ENCODE measurements at regions not wholly inside any gene's neighbourhood (a gene's known extent, or its start where the extent isn't known, plus 50 kb on each side); places are given as distances from the start of the nearest gene placed in this dataset.
A peak's percentile ranks its signal among the peaks of the same experiment; 100 is the strongest.
"Not testable (repeated sequence)": the region's sequence is repeated elsewhere in the genome, so short reads cannot be mapped to it uniquely, and the experiment has no call there.

DNA sequence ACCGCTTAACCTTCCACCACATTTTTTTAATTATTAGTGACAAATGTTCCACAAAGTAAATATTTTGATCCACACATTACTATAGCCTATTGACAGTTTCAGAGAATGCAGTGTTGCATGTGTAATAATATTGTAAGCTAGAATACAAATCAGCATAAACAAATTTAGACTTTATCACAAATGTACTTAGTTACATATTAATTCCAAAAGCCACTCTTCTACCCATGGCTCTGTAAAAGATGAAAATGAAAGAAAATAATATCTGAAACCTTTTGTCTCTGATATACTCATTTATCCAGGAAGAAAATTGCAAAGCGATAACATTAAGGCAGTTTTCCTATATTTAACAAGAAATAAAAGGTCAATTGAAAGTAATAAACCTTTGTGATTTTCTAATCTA, 954.0 kb upstream of the MAN1A1 start:
- Mint-ChIP-seq H3K36me3 (no peaks in the 10 kb centered on the region), H3K27ac (no peak overlapping the region), H3K9me3 (no peaks in the 10 kb centered on the region), H3K4me3 (no peak overlapping the region), H3K4me1 (no peaks in the 10 kb centered on the region), H3K27me3 (no peaks in the 10 kb centered on the region)

DNA sequence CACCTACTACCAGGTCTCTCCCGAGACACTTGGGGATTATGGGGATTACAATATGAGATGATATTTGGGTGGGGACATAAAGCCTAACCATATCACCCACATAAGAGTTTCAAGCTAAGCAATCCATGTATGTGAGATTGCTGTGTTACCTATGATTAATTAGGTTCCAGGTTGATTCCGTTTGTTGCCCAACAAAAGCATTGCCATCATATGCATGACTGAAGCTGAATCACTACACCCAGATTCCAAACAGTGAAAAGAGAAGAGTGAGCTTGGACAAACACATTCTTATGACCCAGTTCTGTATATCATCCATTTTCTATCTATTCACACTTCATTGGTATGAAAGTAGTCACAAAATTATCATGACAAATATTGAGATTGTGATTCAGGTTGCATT, 952.5 kb upstream of the MAN1A1 start:
- Mint-ChIP-seq H3K9me3 (no peaks in the 10 kb centered on the region), H3K4me3 (no peak overlapping the region), H3K27me3 (no peaks in the 10 kb centered on the region), H3K36me3 (no peaks in the 10 kb centered on the region), H3K4me1 (no peaks in the 10 kb centered on the region), H3K27ac (no peak overlapping the region)

DNA sequence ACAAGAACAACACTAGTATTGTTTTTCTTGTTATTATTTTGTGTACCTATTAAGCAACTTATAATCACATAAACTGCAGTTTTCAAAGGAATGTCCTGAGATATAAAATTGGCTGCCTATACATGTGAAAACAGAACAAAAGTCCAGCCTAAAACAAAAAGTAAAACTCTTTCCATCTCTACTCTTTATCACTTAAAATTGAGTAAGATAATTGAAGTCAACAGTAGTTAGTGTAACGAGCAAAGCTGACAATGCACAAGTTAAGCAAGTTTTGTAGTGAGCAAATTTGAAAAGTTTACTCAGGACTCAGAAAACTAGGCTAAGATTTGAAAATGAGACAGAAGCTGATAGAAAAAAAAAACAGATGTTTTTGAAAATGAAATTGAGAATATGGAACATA, 941.4 kb upstream of the MAN1A1 start:
- no peak overlapping the region for H3K4me3 Mint-ChIP-seq
- H3K36me3 Mint-ChIP-seq, result peaks cover 3% of the 10 kb centered on the region
- H3K9me3 Mint-ChIP-seq, result peaks cover 1 to 4% (median 2%) of the 10 kb centered on the region in 3 donors
- H3K4me1 Mint-ChIP-seq, result peaks cover 0 to 2% (median 0%) of the 10 kb centered on the region in 3 donors
- H3K27ac Mint-ChIP-seq, result no peak overlapping the region
- no peaks in the 10 kb centered on the region for H3K27me3 Mint-ChIP-seq

DNA sequence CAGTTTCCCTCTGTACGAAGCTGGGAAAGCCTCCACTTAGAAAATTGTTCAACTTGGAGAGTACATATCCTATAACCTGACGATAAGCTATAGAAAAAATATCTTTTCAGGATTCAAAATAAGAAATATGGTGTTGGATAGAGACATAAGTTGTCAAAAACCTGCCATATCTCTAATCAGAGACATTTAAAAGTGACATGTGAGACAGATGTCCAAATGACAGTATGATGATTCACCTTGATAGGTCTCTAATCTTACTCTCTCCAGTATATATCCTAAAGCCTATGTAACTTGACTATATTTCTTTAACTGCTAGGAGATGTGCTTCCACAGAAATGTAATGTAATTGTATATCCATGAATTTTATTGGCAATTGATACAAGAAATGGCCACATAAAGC, 932.4 kb upstream of the MAN1A1 start:
- no peaks in the 10 kb centered on the region for H3K36me3 Mint-ChIP-seq
- no peak overlapping the region for H3K27ac Mint-ChIP-seq
- no peak overlapping the region for H3K4me3 Mint-ChIP-seq

DNA sequence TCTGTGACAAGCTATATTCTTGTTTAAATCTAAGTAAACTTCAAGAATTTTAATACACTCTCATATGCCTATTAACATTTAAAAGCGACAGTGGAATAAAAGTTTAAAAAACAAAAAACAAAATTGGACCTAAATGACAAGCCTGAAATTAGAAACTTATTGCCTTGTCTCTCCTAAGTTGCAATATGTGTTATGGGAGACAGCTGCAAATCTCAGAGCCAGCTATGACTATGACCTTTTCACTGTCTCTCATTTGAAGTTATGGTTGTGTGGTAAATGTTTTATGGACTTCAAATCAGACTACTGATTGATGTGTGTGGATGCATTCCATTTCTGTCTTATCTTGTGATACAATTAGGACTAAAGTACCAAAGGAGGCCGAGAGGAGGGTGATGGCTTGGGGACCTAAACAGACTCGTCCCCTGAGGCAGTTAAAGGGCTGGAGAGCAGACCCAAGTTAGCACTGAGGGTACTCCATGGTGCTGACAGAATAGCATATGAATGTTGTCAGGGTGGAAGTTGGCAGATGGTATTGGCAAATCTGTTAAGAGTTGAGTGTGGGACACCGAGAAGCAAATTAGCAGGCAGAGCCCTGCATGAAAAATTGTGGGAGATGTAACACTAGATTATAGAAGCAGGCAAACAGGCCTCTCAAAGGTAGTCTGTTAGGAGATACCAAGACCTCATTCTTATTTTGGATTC, 930.1 kb upstream of the MAN1A1 start:
- Mint-ChIP-seq H3K9me3 (no peaks in the 10 kb centered on the region), H3K27me3 (no peaks in the 10 kb centered on the region), H3K36me3 (no peaks in the 10 kb centered on the region), H3K4me3 (no peak overlapping the region), H3K4me1 (peaks cover under 1 to 5% (median 3%) of the 10 kb centered on the region in 3 donors), H3K27ac (no peak overlapping the region)

More for the DNA sequence above, 932.4 kb upstream of the MAN1A1 start:
- no peaks in the 10 kb centered on the region for H3K4me1 Mint-ChIP-seq
- no peaks in the 10 kb centered on the region for H3K9me3 Mint-ChIP-seq
- no peaks in the 10 kb centered on the region for H3K27me3 Mint-ChIP-seq

DNA sequence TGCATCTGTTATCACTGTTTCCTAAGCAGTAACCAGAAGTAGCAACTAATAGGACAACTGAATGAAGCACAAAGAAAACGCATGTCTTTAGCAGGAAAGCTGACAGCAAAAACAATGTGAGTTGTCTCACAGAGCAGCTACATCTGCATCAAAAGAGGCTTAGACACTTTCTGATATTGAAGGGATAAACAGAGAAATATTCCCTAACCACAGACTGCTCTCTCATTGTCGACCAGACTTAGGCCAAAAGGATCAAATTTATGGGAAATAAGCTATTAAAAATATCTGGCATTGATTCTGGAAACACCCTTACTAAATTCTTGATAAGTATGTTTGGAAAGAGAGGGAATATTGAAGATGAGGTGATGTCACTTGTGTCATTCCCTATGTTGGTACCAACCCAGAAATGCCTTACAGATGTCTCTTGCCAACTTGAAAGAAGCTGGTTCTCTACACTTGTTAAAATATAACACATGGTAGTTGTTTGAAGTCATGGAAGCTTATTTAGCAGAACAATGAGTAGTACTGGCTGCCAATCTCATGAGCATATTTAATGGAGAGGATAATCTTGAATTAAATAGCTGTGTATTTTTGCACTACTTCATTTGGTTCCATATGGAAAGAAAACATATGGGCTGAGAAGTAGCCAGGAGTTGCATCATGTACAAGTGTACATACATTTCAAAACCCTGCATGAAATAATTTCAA, 929.3 kb upstream of the MAN1A1 start:
- H3K36me3 Mint-ChIP-seq, result no peaks in the 10 kb centered on the region
- no peak overlapping the region for H3K27ac Mint-ChIP-seq
- H3K9me3 Mint-ChIP-seq, result no peaks in the 10 kb centered on the region
- H3K4me3 Mint-ChIP-seq, result no peak overlapping the region
- no peaks in the 10 kb centered on the region for H3K27me3 Mint-ChIP-seq
- peaks cover 5 to 7% (median 6%) of the 10 kb centered on the region in 3 donors for H3K4me1 Mint-ChIP-seq

DNA sequence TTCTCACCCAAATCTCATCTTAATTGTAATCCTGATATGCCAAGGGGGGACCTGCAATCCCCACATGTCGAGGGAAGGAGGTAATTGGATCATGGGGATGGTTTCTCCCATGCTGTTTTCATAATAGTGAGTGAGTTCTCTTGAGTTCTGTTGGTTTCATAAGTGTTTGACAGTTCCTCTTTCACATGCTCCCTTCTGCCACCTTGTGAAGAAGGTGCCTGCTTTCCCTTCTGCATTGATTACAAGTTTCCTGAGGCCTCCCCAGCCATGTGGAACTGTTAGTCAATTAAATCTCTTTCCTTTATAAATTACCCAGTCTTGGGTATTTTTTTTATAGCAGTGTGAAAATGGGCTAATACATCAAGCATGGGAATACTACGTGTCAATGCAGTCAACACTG, 925.0 kb upstream of the MAN1A1 start:
- Mint-ChIP-seq H3K4me1 (peaks cover 5 to 7% (median 6%) of the 10 kb centered on the region in 3 donors), H3K27ac (no peak overlapping the region), H3K9me3 (peaks cover 0 to 5% (median 0%) of the 10 kb centered on the region in 3 donors), H3K36me3 (no peaks in the 10 kb centered on the region), H3K4me3 (peak overlapping the region in 1 of 4 donors; percentile 15), H3K27me3 (no peaks in the 10 kb centered on the region)

DNA sequence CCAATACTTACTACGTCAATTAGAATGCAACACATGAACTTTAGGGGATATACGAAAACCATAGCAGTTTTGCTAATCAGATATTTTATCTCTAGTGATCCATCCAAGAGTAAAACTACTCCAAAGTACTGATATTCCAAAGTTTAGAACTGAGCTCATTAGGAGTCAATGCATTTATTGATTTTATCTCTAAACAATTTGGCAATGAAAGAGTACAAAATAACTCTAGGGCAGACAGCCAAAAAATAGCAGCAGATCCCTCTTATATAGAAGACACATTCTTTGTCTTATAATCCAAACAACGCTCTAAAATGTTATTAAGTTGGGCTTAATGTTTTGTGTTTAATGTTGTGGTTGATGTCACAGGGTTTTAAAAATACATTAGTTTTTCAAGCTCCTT, 923.9 kb upstream of the MAN1A1 start:
- H3K4me1 Mint-ChIP-seq, result peaks cover 5 to 7% (median 6%) of the 10 kb centered on the region in 3 donors
- H3K9me3 Mint-ChIP-seq, result peaks cover 0 to 5% (median 0%) of the 10 kb centered on the region in 3 donors
- no peaks in the 10 kb centered on the region for H3K36me3 Mint-ChIP-seq
- no peak overlapping the region for H3K27ac Mint-ChIP-seq
- H3K4me3 Mint-ChIP-seq, result no peak overlapping the region
- no peaks in the 10 kb centered on the region for H3K27me3 Mint-ChIP-seq

DNA sequence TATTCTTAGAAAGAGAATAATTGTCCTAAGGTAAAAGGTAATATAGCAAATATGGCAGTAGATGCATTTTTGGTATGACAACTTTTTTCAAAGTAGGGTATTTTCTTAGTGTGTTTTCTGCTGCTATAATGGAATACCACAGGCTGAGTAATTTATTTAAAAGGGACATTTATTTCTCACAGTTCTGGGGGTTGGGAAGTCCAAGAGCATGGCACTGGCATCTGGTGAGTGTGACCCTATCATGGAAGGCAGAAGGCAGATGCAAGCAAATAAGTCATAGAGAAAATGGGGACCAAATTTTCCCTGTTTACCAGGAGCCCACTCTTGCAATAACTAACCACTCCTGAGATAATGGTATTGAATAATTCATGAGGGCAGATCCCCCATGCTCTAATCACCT, 922.5 kb upstream of the MAN1A1 start:
- Mint-ChIP-seq H3K4me1 (peaks cover 5 to 7% (median 6%) of the 10 kb centered on the region in 3 donors), H3K9me3 (peaks cover 0 to 5% (median 0%) of the 10 kb centered on the region in 3 donors), H3K36me3 (no peaks in the 10 kb centered on the region), H3K27ac (no peak overlapping the region), H3K4me3 (no peak overlapping the region), H3K27me3 (no peaks in the 10 kb centered on the region)

DNA sequence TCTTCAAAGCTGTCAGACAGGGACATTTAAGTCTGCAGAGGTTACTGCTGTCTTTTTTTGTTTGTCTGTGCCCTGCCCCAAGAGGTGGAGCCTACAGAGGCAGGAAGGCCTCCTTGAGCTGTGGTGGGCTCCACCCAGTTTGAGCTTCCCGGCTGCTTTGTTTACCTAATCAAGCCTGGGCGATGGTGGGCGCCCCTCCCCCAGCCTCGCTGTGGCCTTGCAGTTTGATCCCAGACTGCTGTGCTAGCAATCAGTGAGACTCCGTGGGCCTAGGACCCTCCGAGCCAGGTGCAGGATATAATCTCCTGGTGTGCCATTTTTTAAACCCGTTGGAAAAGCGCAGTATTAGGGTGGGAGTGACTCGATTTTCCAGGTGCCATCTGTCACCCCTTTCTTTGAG, 918.7 kb upstream of the MAN1A1 start:
- not testable (repeated sequence) for H3K4me1 Mint-ChIP-seq, H3K27ac Mint-ChIP-seq, H3K36me3 Mint-ChIP-seq, H3K27me3 Mint-ChIP-seq, H3K4me3 Mint-ChIP-seq
- peaks cover 0 to 12% (median 0%) of the 10 kb centered on the region in 3 donors for H3K9me3 Mint-ChIP-seq

- Mint-ChIP-seq H3K27me3 (no peaks in the 10 kb centered on the region), H3K9me3 (peaks cover 0 to 6% (median 0%) of the 10 kb centered on the region in 3 donors), H3K27ac (no peak overlapping the region), H3K4me1 (no peaks in the 10 kb centered on the region), H3K36me3 (peaks cover 2% of the 10 kb centered on the region), H3K4me3 (no peak overlapping the region)
Observed at GRCh38 chr6:120262354-120262753, 912.8 kb upstream of the MAN1A1 start.

GRCh38 chr6:120260636-120261035, 911.1 kb upstream of the MAN1A1 start:
- peaks cover 0 to 3% (median 0%) of the 10 kb centered on the region in 3 donors for H3K9me3 Mint-ChIP-seq
- H3K4me1 Mint-ChIP-seq, result no peaks in the 10 kb centered on the region
- no peaks in the 10 kb centered on the region for H3K27me3 Mint-ChIP-seq
- no peak overlapping the region for H3K4me3 Mint-ChIP-seq
- peaks cover 2% of the 10 kb centered on the region for H3K36me3 Mint-ChIP-seq
- no peak overlapping the region for H3K27ac Mint-ChIP-seq

GRCh38 chr6:120254651-120255050, 905.1 kb upstream of the MAN1A1 start:
- Mint-ChIP-seq H3K9me3 (no peaks in the 10 kb centered on the region), H3K27me3 (no peaks in the 10 kb centered on the region), H3K36me3 (no peaks in the 10 kb centered on the region), H3K4me1 (no peaks in the 10 kb centered on the region), H3K27ac (no peak overlapping the region), H3K4me3 (no peak overlapping the region)

DNA sequence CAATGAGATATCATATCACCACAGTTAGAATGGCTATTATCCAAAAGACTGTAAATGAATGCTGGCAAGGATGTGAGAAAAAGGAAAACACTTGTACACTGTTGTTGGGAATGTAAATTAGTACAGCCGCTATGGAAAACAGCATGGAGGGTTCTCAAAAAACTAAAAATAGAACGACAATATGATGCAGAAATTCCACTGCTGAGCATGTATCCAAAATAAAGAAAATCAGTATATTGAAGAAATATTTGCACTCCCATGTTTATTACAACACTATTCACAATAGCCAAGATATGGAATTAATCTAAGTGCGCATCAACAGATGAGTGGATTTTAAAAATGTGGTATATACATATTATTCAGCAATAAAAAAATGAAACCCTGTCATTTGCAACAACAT, 898.9 kb upstream of the MAN1A1 start:
- Mint-ChIP-seq H3K4me3 (peak overlapping the region in 1 of 4 donors; percentile 4), H3K36me3 (no peaks in the 10 kb centered on the region), H3K27ac (no peak overlapping the region), H3K27me3 (no peaks in the 10 kb centered on the region), H3K4me1 (no peaks in the 10 kb centered on the region), H3K9me3 (peaks cover 0 to 5% (median 4%) of the 10 kb centered on the region in 3 donors)

GRCh38 chr6:120237221-120237620, 887.7 kb upstream of the MAN1A1 start:
- H3K27ac Mint-ChIP-seq, result no peak overlapping the region
- H3K4me3 Mint-ChIP-seq, result no peak overlapping the region

DNA sequence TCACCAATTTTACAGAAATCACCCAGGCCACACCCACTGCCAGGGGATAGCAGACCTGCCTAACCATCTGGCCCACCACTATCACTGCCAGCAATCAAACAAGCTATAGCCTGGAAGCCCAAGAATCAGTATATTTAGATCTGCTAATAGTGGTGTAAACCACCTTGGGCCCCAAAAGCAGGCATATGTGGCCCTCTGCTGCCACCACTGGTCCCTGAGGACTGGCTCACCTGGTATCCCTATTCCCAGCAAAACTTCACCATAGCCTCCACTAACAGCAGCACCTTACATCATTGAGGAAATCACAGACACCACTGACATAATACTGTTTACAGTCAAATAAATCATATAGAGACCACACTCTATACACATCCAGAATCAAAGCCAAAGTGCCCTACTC, 880.4 kb upstream of the MAN1A1 start:
- Mint-ChIP-seq H3K27ac (no peak overlapping the region), H3K36me3 (no peaks in the 10 kb centered on the region), H3K27me3 (no peaks in the 10 kb centered on the region), H3K9me3 (peaks cover 3 to 8% (median 5%) of the 10 kb centered on the region in 3 donors), H3K4me1 (no peaks in the 10 kb centered on the region), H3K4me3 (no peak overlapping the region)

More at GRCh38 chr6:120237221-120237620, 887.7 kb upstream of the MAN1A1 start:
- Mint-ChIP-seq H3K4me1 (no peaks in the 10 kb centered on the region), H3K36me3 (no peaks in the 10 kb centered on the region), H3K27me3 (no peaks in the 10 kb centered on the region), H3K9me3 (peaks cover 6 to 19% (median 12%) of the 10 kb centered on the region in 3 donors)

Data from IgD-negative memory B cell (primary cell).